ENCODE measurements at regions not wholly inside any gene's neighbourhood (a gene's known extent, or its start where the extent isn't known, plus 50 kb on each side); places are given as distances from the start of the nearest gene placed in this dataset.

- Histone ChIP-seq H4K8ac (ENCODE audit: low read length) (no peak overlapping the region), H3K36me3 (ENCODE audit: control insufficient read depth in 1 of 2, insufficient read depth in 2 of 2, low read depth in 1 of 2, low read length in 2 of 2) (no peaks in the 10 kb centered on the region), H2AK5ac (ENCODE audit: low read length, severe bottlenecking) (no peak overlapping the region), H2BK120ac (ENCODE audit: low read depth, low read length) (no peak overlapping the region), H3K79me1 (replicated peaks; ENCODE audit: low read length, poor library complexity, severe bottlenecking) (no peaks in the 10 kb centered on the region), H4K91ac (ENCODE audit: low read length) (no peak overlapping the region), H3K23ac (ENCODE audit: low read length in 2 of 2) (no peak overlapping the region), H3K18ac (ENCODE audit: low read depth in 1 of 2, low read length in 2 of 2) (no peak overlapping the region), H2BK5ac (ENCODE audit: low read depth, low read length, poor library complexity, severe bottlenecking) (no peak overlapping the region), H3K27ac (ENCODE audit: low read length, poor library complexity, severe bottlenecking) (no peak overlapping the region), H3K14ac (ENCODE audit: low read length in 2 of 2) (no peak overlapping the region), H3K4me1 (ENCODE audit: control insufficient read depth, insufficient read depth, low read depth, low read length) (no peaks in the 10 kb centered on the region), H3K9me3 (ENCODE audit: control insufficient read depth, low read length) (no peaks in the 10 kb centered on the region), H3K9ac (ENCODE audit: low read length) (no peak overlapping the region), H3K4ac (ENCODE audit: low read depth in 1 of 2, low read length in 2 of 2) (no peak overlapping the region), H3K4me3 (ENCODE audit: insufficient read depth in 1 of 2, low read depth in 1 of 2, low read length in 2 of 2) (no peak overlapping the region), H2AFZ (ENCODE audit: low read depth, low read length) (no peak overlapping the region), H2BK12ac (ENCODE audit: low read length in 2 of 2) (no peak overlapping the region), H2BK15ac (ENCODE audit: low read depth, poor library complexity, severe bottlenecking) (no peak overlapping the region), H3K27me3 (ENCODE audit: control insufficient read depth in 1 of 2, insufficient read depth in 1 of 2, low read length in 2 of 2) (no peaks in the 10 kb centered on the region), H3K4me2 (ENCODE audit: low read length, poor library complexity, severe bottlenecking) (no peak overlapping the region)
- WGBS, result 54% methylated on average over 1 of the region's 1 CpG
- DNase-seq, result no peak
Observed at GRCh38 chr4:45778514-45778913, 345.3 kb downstream of the GABRG1 start.

DNA sequence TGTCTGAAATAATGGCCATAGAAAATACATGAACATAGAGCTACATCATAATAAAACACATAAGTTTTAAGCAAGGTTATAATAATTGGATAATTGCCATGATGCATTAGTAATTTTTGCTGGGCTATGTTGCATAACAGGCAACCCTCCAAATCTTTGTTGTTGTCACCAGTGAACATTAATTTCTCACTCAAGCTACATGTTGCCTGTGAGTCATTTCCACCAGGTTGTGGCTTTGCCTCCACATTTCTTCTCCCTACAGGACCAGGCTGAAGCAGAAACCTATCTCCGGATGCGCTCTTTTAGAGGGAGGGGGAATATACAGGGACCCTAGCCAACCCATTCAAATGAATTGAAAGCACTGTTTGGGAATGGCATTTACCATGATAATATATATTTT is 347.7 kb downstream of the GABRG1 start:
- WGBS, result no CpG with 5 or more reads among the region's 2 CpGs
- Histone ChIP-seq H3K79me1 (replicated peaks; ENCODE audit: low read length, poor library complexity, severe bottlenecking) (no peaks in the 10 kb centered on the region), H3K9me3 (ENCODE audit: control insufficient read depth, low read length) (no peaks in the 10 kb centered on the region), H3K4ac (ENCODE audit: low read depth in 1 of 2, low read length in 2 of 2) (no peak overlapping the region), H4K8ac (ENCODE audit: low read length) (no peak overlapping the region), H2BK120ac (ENCODE audit: low read depth, low read length) (no peak overlapping the region), H2AK5ac (ENCODE audit: low read length, severe bottlenecking) (no peak overlapping the region), H3K23ac (ENCODE audit: low read length in 2 of 2) (no peak overlapping the region), H3K36me3 (ENCODE audit: control insufficient read depth in 1 of 2, insufficient read depth in 2 of 2, low read depth in 1 of 2, low read length in 2 of 2) (no peaks in the 10 kb centered on the region), H4K91ac (ENCODE audit: low read length) (no peak overlapping the region), H3K27me3 (ENCODE audit: control insufficient read depth in 1 of 2, insufficient read depth in 1 of 2, low read length in 2 of 2) (no peaks in the 10 kb centered on the region), H3K18ac (ENCODE audit: low read depth in 1 of 2, low read length in 2 of 2) (no peak overlapping the region), H3K4me1 (ENCODE audit: control insufficient read depth, insufficient read depth, low read depth, low read length) (no peaks in the 10 kb centered on the region), H3K9ac (ENCODE audit: low read length) (no peak overlapping the region), H3K14ac (ENCODE audit: low read length in 2 of 2) (no peak overlapping the region), H3K4me3 (ENCODE audit: insufficient read depth in 1 of 2, low read depth in 1 of 2, low read length in 2 of 2) (no peak overlapping the region), H2BK15ac (ENCODE audit: low read depth, poor library complexity, severe bottlenecking) (no peak overlapping the region), H3K4me2 (ENCODE audit: low read length, poor library complexity, severe bottlenecking) (no peak overlapping the region), H2AFZ (ENCODE audit: low read depth, low read length) (no peak overlapping the region), H2BK5ac (ENCODE audit: low read depth, low read length, poor library complexity, severe bottlenecking) (no peak overlapping the region), H2BK12ac (ENCODE audit: low read length in 2 of 2) (no peak overlapping the region), H3K27ac (ENCODE audit: low read length, poor library complexity, severe bottlenecking) (no peak overlapping the region)
- no peak for DNase-seq

DNA sequence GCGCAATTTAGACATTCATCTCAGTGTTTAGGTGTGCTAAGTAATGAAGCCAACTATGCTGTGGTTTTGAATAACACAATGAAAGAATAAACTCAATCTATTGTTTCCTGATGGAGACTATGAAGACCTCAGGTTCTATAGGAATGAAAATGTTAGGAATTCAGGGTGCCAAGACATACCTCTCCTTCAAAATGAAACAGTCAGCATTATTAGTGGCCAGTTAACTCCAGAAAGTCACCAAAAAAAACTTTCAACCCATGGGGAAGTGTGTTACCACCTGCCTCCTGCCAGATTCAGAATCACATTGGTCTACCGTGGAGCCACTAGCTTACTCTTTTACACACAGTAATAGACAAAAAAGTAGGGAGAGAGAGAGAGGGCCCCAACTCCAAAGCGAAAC is 352.9 kb downstream of the GABRG1 start:
- no peak overlapping the region for H3K9ac ChIP-seq (ENCODE audit: low read length)
- no peak overlapping the region for H2BK120ac ChIP-seq (ENCODE audit: low read depth, low read length)
- no peaks in the 10 kb centered on the region for H3K9me3 ChIP-seq (ENCODE audit: control insufficient read depth, low read length)
- no peak overlapping the region for H3K23ac ChIP-seq (ENCODE audit: low read length in 2 of 2)
- no peak overlapping the region for H3K4me2 ChIP-seq (ENCODE audit: low read length, poor library complexity, severe bottlenecking)
- no peak overlapping the region for H3K4ac ChIP-seq (ENCODE audit: low read depth in 1 of 2, low read length in 2 of 2)
- 67% methylated on average over 1 of the region's 3 CpGs for WGBS
- no peaks in the 10 kb centered on the region for H3K79me1 ChIP-seq (replicated peaks; ENCODE audit: low read length, poor library complexity, severe bottlenecking)
- H3K14ac ChIP-seq (ENCODE audit: low read length in 2 of 2), result no peak overlapping the region
- no peaks in the 10 kb centered on the region for H3K27me3 ChIP-seq (ENCODE audit: control insufficient read depth in 1 of 2, insufficient read depth in 1 of 2, low read length in 2 of 2)
- no peak overlapping the region for H3K27ac ChIP-seq (ENCODE audit: low read length, poor library complexity, severe bottlenecking)
- DNase-seq, result no peak
- no peak overlapping the region for H3K18ac ChIP-seq (ENCODE audit: low read depth in 1 of 2, low read length in 2 of 2)
- H3K4me3 ChIP-seq (ENCODE audit: insufficient read depth in 1 of 2, low read depth in 1 of 2, low read length in 2 of 2), result no peak overlapping the region
- H3K36me3 ChIP-seq (ENCODE audit: control insufficient read depth in 1 of 2, insufficient read depth in 2 of 2, low read depth in 1 of 2, low read length in 2 of 2), result no peaks in the 10 kb centered on the region
- H2BK15ac ChIP-seq (ENCODE audit: low read depth, poor library complexity, severe bottlenecking), result no peak overlapping the region
- no peaks in the 10 kb centered on the region for H3K4me1 ChIP-seq (ENCODE audit: control insufficient read depth, insufficient read depth, low read depth, low read length)
- no peak overlapping the region for H2AFZ ChIP-seq (ENCODE audit: low read depth, low read length)
- no peak overlapping the region for H4K91ac ChIP-seq (ENCODE audit: low read length)
- no peak overlapping the region for H2BK5ac ChIP-seq (ENCODE audit: low read depth, low read length, poor library complexity, severe bottlenecking)
- H4K8ac ChIP-seq (ENCODE audit: low read length), result no peak overlapping the region
- no peak overlapping the region for H2AK5ac ChIP-seq (ENCODE audit: low read length, severe bottlenecking)
- H2BK12ac ChIP-seq (ENCODE audit: low read length in 2 of 2), result no peak overlapping the region

GRCh38 chr4:45765521-45765920 is 358.3 kb downstream of the GABRG1 start:
- H2BK12ac ChIP-seq (ENCODE audit: low read length in 2 of 2), result no peak overlapping the region
- no peak overlapping the region for H3K9ac ChIP-seq (ENCODE audit: low read length)
- DNase-seq, result no peak
- H3K4me2 ChIP-seq (ENCODE audit: low read length, poor library complexity, severe bottlenecking), result no peak overlapping the region
- no peak overlapping the region for H2AFZ ChIP-seq (ENCODE audit: low read depth, low read length)
- no peak overlapping the region for H2AK5ac ChIP-seq (ENCODE audit: low read length, severe bottlenecking)
- no peak overlapping the region for H3K14ac ChIP-seq (ENCODE audit: low read length in 2 of 2)
- H2BK120ac ChIP-seq (ENCODE audit: low read depth, low read length), result no peak overlapping the region
- H3K4me1 ChIP-seq (ENCODE audit: control insufficient read depth, insufficient read depth, low read depth, low read length), result no peaks in the 10 kb centered on the region
- no peak overlapping the region for H3K4me3 ChIP-seq (ENCODE audit: insufficient read depth in 1 of 2, low read depth in 1 of 2, low read length in 2 of 2)
- no peak overlapping the region for H4K8ac ChIP-seq (ENCODE audit: low read length)
- no peaks in the 10 kb centered on the region for H3K9me3 ChIP-seq (ENCODE audit: control insufficient read depth, low read length)
- H3K18ac ChIP-seq (ENCODE audit: low read depth in 1 of 2, low read length in 2 of 2), result no peak overlapping the region
- H2BK5ac ChIP-seq (ENCODE audit: low read depth, low read length, poor library complexity, severe bottlenecking), result no peak overlapping the region
- no peaks in the 10 kb centered on the region for H3K36me3 ChIP-seq (ENCODE audit: control insufficient read depth in 1 of 2, insufficient read depth in 2 of 2, low read depth in 1 of 2, low read length in 2 of 2)
- no peak overlapping the region for H3K27ac ChIP-seq (ENCODE audit: low read length, poor library complexity, severe bottlenecking)
- no peak overlapping the region for H4K91ac ChIP-seq (ENCODE audit: low read length)
- H3K23ac ChIP-seq (ENCODE audit: low read length in 2 of 2), result no peak overlapping the region
- 60% methylated on average over 1 of the region's 1 CpG for WGBS
- H3K79me1 ChIP-seq (replicated peaks; ENCODE audit: low read length, poor library complexity, severe bottlenecking), result no peaks in the 10 kb centered on the region
- H3K27me3 ChIP-seq (ENCODE audit: control insufficient read depth in 1 of 2, insufficient read depth in 1 of 2, low read length in 2 of 2), result no peaks in the 10 kb centered on the region
- no peak overlapping the region for H3K4ac ChIP-seq (ENCODE audit: low read depth in 1 of 2, low read length in 2 of 2)
- H2BK15ac ChIP-seq (ENCODE audit: low read depth, poor library complexity, severe bottlenecking), result no peak overlapping the region

Measured in mesenchymal stem cell (in vitro differentiated cells and primary cell).